ENCODE measurements at regions not wholly inside any gene's neighbourhood (a gene's known extent, or its start where the extent isn't known, plus 50 kb on each side); places are given as distances from the start of the nearest gene placed in this dataset.

- no peak for DNase-seq (ENCODE audit: low read depth)
- no peak for TF ChIP-seq CTCF (IDR thresholded peaks at IDR 0.05; ENCODE audit: control insufficient read depth, insufficient read depth, low read depth, low read length, missing control alignments)
- H3K4me3 ChIP-seq (ENCODE audit: control insufficient read depth, low read depth, low read length) = no peak overlapping the region
These were observed 95.9 kb upstream of the CXCR4 start for GRCh38 chr2:136213836-136214235.

GRCh38 chr2:136212426-136213378 is 94.8 kb upstream of the CXCR4 start:
- no peak for DNase-seq (ENCODE audit: low read depth)
- H3K4me3 ChIP-seq (ENCODE audit: control insufficient read depth, low read depth, low read length) = no peak overlapping the region
- no peak for TF ChIP-seq CTCF (IDR thresholded peaks at IDR 0.05; ENCODE audit: control insufficient read depth, insufficient read depth, low read depth, low read length, missing control alignments)

GRCh38 chr2:136211701-136212100 is 93.8 kb upstream of the CXCR4 start:
- no peak for TF ChIP-seq CTCF (IDR thresholded peaks at IDR 0.05; ENCODE audit: control insufficient read depth, insufficient read depth, low read depth, low read length, missing control alignments)
- no peak for DNase-seq (ENCODE audit: low read depth)
- no peak overlapping the region for H3K4me3 ChIP-seq (ENCODE audit: control insufficient read depth, low read depth, low read length)

GRCh38 chr2:136210822-136211221 is 92.9 kb upstream of the CXCR4 start:
- H3K4me3 ChIP-seq (ENCODE audit: control insufficient read depth, low read depth, low read length) = no peak overlapping the region
- no peak for TF ChIP-seq CTCF (IDR thresholded peaks at IDR 0.05; ENCODE audit: control insufficient read depth, insufficient read depth, low read depth, low read length, missing control alignments)

GRCh38 chr2:136210455-136210805 is 92.5 kb upstream of the CXCR4 start:
- no peak for DNase-seq (ENCODE audit: low read depth)
- H3K4me3 ChIP-seq (ENCODE audit: control insufficient read depth, low read depth, low read length) = no peak overlapping the region
- no peak for TF ChIP-seq CTCF (IDR thresholded peaks at IDR 0.05; ENCODE audit: control insufficient read depth, insufficient read depth, low read depth, low read length, missing control alignments)

More at GRCh38 chr2:136210822-136211221, 92.9 kb upstream of the CXCR4 start:
- no peak for DNase-seq (ENCODE audit: low read depth)

- no peak for TF ChIP-seq CTCF (IDR thresholded peaks at IDR 0.05; ENCODE audit: control insufficient read depth, insufficient read depth, low read depth, low read length, missing control alignments)
- no peak overlapping the region for H3K4me3 ChIP-seq (ENCODE audit: control insufficient read depth, low read depth, low read length)
- DNase-seq (ENCODE audit: low read depth) = no peak
These were observed 91.9 kb upstream of the CXCR4 start for GRCh38 chr2:136209561-136210454.
